IMR-90 (cell line): ENCODE measurements at regions not wholly inside any gene's neighbourhood (a gene's known extent, or its start where the extent isn't known, plus 50 kb on each side); places are given as distances from the start of the nearest gene placed in this dataset.
"Not testable (repeated sequence)": the region's sequence is repeated elsewhere in the genome, so short reads cannot be mapped to it uniquely, and the experiment has no call there.

ENCODE experiments used
- ATAC-seq: fragments of 200-7000 bp; cut with Tn5 transposase; 2 replicates; pipeline ENCODE4 v1.9.1; 2020; ENCODE audit warnings: low read depth, mild to moderate bottlenecking, moderate library complexity
- BruUV-seq: library from RNA; stranded (reverse); fragments of 400-500 nt; replicated peaks from 2 replicates; lab custom pipeline; 2021; lab: Mats Ljungman, UMichigan
- CTCF ChIA-PET: fragments of 300-600 bp; formaldehyde crosslinking; extraction: SDS; loops from one replicate; lab custom pipeline; 2021; ENCODE audit warnings: antibody characterized with exemption; lab: Yijun Ruan, JAX
- POLR2A ChIA-PET: fragments of 300-600 bp; sonication (Branson Sonifier 250); formaldehyde crosslinking; loops from one replicate; lab custom pipeline; 2022; ENCODE audit warnings: antibody characterized with exemption; ENCODE audit not compliant: unreplicated experiment; lab: Charles Lee
- DNase-seq: peaks from one replicate; pipeline ENCODE4 v3.0.0; 2013
- H2AFZ ChIP-seq: replicated peaks from 2 replicates; pipeline ENCODE3; 2013; ENCODE audit warnings: low read length, mild to moderate bottlenecking; ENCODE audit not compliant: poor library complexity
- H2AK5ac ChIP-seq: 2 replicates; pipeline ENCODE4 v1.6.1; 2013; ENCODE audit warnings: low read depth, low read length, inconsistent platforms
- H2AK9ac ChIP-seq: replicated peaks from 2 replicates; pipeline ENCODE3; 2013; ENCODE audit warnings: mild to moderate bottlenecking, low read depth, low read length, moderate library complexity; ENCODE audit not compliant: poor library complexity
- H2BK120ac ChIP-seq: 2 replicates; pipeline ENCODE4 v1.6.1; 2013; ENCODE audit warnings: low read depth, low read length, inconsistent platforms
- H2BK15ac ChIP-seq: 3 replicates; pipeline ENCODE4 v1.6.1; 2013; ENCODE audit warnings: low read depth, low read length, inconsistent platforms
- H2BK20ac ChIP-seq: 2 replicates; pipeline ENCODE4 v1.6.1; 2013; ENCODE audit warnings: low read depth, mild to moderate bottlenecking, inconsistent platforms, low read length, moderate library complexity
- H2BK5ac ChIP-seq: 2 replicates; pipeline ENCODE4 v1.6.1; 2013; ENCODE audit warnings: mild to moderate bottlenecking, low read depth, low read length, inconsistent platforms; ENCODE audit not compliant: poor library complexity, severe bottlenecking
- H3K14ac ChIP-seq: replicated peaks from 2 replicates; pipeline ENCODE4 v1.6.1; 2013; ENCODE audit warnings: low read depth, low read length, inconsistent platforms
- H3K18ac ChIP-seq: 2 replicates; pipeline ENCODE4 v1.6.1; 2013; ENCODE audit warnings: low read depth, low read length, control low read depth
- H3K23ac ChIP-seq: 2 replicates; pipeline ENCODE4 v1.6.1; 2013; ENCODE audit warnings: low read depth, low read length, inconsistent platforms
- H3K27ac ChIP-seq: 2 replicates; pipeline ENCODE4 v1.5.1; 2013; ENCODE audit warnings: mild to moderate bottlenecking, control low read depth, low read length; ENCODE audit not compliant: insufficient read depth
- H3K27me3 ChIP-seq: 2 replicates; pipeline ENCODE4 v1.6.1; 2013; ENCODE audit warnings: low read length; ENCODE audit not compliant: control insufficient read depth, insufficient read depth
- H3K36me3 ChIP-seq: 2 replicates; pipeline ENCODE4 v1.6.1; 2013; ENCODE audit warnings: low read length, mixed read lengths; ENCODE audit not compliant: control insufficient read depth, insufficient read depth
- H3K4ac ChIP-seq: 2 replicates; pipeline ENCODE4 v1.6.1; 2013; ENCODE audit warnings: low read depth, low read length, inconsistent platforms
- H3K4me1 ChIP-seq: 2 replicates; pipeline ENCODE4 v1.6.1; 2013; ENCODE audit warnings: low read length, mixed read lengths; ENCODE audit not compliant: control insufficient read depth, insufficient read depth
- H3K4me2 ChIP-seq: 2 replicates; pipeline ENCODE4 v1.6.1; 2013; ENCODE audit warnings: low read depth, mild to moderate bottlenecking, control low read depth, low read length, moderate library complexity
- H3K4me3 ChIP-seq: 2 replicates; pipeline ENCODE4 v1.5.1; 2013; ENCODE audit warnings: low read depth, mild to moderate bottlenecking, control low read depth, low read length, moderate library complexity; ENCODE audit not compliant: insufficient read depth
- H3K56ac ChIP-seq: 2 replicates; pipeline ENCODE4 v1.6.1; 2013; ENCODE audit warnings: low read length, inconsistent platforms; ENCODE audit not compliant: insufficient read depth; ENCODE audit errors: extremely low read depth
- H3K79me1 ChIP-seq, 2 experiments: 2 replicates each; pipeline ENCODE4 v1.6.1; 2013; ENCODE audit warnings: low read length in 2 of 2, inconsistent platforms in 1 of 2, low read depth in 1 of 2
- H3K9ac ChIP-seq: 2 replicates; pipeline ENCODE4 v1.6.1; 2013; ENCODE audit warnings: low read depth, low read length, control low read depth
- H3K9me1 ChIP-seq: 2 replicates; pipeline ENCODE4 v1.6.1; 2013; ENCODE audit warnings: low read length, inconsistent platforms; ENCODE audit not compliant: insufficient read depth
- H3K9me3 ChIP-seq: 2 replicates; pipeline ENCODE4 v1.6.1; 2013; ENCODE audit warnings: low read length; ENCODE audit not compliant: control insufficient read depth, insufficient read depth
- H4K20me1 ChIP-seq: 2 replicates; pipeline ENCODE4 v1.6.1; 2013; ENCODE audit warnings: low read length, inconsistent platforms; ENCODE audit not compliant: insufficient read depth
- H4K5ac ChIP-seq: 2 replicates; pipeline ENCODE4 v1.6.1; 2013; ENCODE audit warnings: mild to moderate bottlenecking, low read depth, low read length, control low read depth
- H4K8ac ChIP-seq, 2 experiments: 2 replicates each; pipeline ENCODE4 v1.6.1; 2013; ENCODE audit warnings: low read depth in 2 of 2, low read length in 2 of 2, control low read depth in 1 of 2, inconsistent platforms in 1 of 2
- H4K91ac ChIP-seq: 2 replicates; pipeline ENCODE4 v1.6.1; 2013; ENCODE audit warnings: low read depth, low read length, inconsistent platforms; ENCODE audit not compliant: insufficient read depth
- WGBS, 2 experiments: methylation state at CpG; one replicate each; pipeline versions ENCODE4 v1.1.5 to v1.1.7; 2013; ENCODE audit warnings: missing lambda C conversion rate in 2 of 2; ENCODE audit not compliant: insufficient read length in 1 of 2; ENCODE audit errors: extremely low coverage in 2 of 2; 5-methylcytosine and 5-hydroxymethylcytosine counted together
- dilution Hi-C: fragments of 300-500 bp; cut with HindIII; formaldehyde crosslinking; loops from one replicate; pipeline ENCODE4 v1.14.3; 2018; ENCODE audit warnings: low sequenced_read_pairs; ENCODE audit not compliant: unreplicated experiment
- in situ Hi-C: fragments of 300-500 bp; cut with MboI; formaldehyde crosslinking; loops from 3 replicates; pipeline ENCODE4 v1.14.3; 2019; ENCODE audit warnings: low sequenced_read_pairs, inconsistent platforms, mixed read lengths
- intact Hi-C: fragments of 100-400 bp; cut with micrococcal nuclease; formaldehyde crosslinking; loops from 2 replicates; pipeline ENCODE4 v1.10.0; 2022

DNA sequence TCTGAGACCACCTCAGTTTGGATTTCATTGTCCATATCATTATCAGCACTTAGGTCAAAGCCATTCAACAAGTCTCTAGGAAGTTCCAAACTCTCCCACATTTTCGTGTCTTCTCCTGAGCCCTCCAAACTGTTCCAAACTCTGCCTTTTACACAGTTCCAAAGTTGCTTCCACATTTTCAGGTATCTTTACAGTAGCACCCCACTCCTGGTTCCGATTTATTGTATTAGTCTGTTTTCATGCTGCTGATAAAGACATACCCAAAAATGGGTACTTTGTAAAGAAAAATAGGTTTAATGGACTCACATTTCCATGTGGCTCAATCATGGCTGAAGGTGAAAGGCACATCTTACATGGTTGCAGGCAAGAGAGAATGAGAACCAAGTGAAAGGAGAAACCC, 646.4 kb upstream of the LRFN5 start:
- H3K4ac ChIP-seq, H2BK120ac ChIP-seq, DNase-seq, H4K5ac ChIP-seq, H3K9me1 ChIP-seq, intact Hi-C loops, H3K4me1 ChIP-seq, H4K91ac ChIP-seq, H2BK5ac ChIP-seq, H2BK15ac ChIP-seq, H3K79me1 ChIP-seq, POLR2A ChIA-PET, H3K23ac ChIP-seq, H2AFZ ChIP-seq, H3K18ac ChIP-seq, H4K20me1 ChIP-seq, in situ Hi-C loops, H2AK5ac ChIP-seq, H3K27ac ChIP-seq, H3K9ac ChIP-seq, H3K4me2 ChIP-seq, H3K4me3 ChIP-seq, H3K9me3 ChIP-seq, ATAC-seq, H3K36me3 ChIP-seq, H2AK9ac ChIP-seq, H3K14ac ChIP-seq, H4K8ac ChIP-seq, CTCF ChIA-PET, H2BK20ac ChIP-seq, H3K56ac ChIP-seq, H3K27me3 ChIP-seq, BruUV-seq, dilution Hi-C loops: not testable (repeated sequence)
- WGBS, 2 experiments, result no CpG with 5 or more reads among the region's 2 CpGs
